GM23248 (cell line): ENCODE measurements at regions not wholly inside any gene's neighbourhood (a gene's known extent, or its start where the extent isn't known, plus 50 kb on each side); places are given as distances from the start of the nearest gene placed in this dataset.

ENCODE experiments used
- EZH2 ChIP-seq: fragments of 200-600 bp; sonication (generic); IDR thresholded peaks from 2 replicates; pipeline ENCODE4 v1.6.1; 2018; ENCODE audit warnings: antibody characterized with exemption, mild to moderate bottlenecking; ENCODE audit not compliant: insufficient read depth, poor library complexity, severe bottlenecking
- EZH2phosphoT487 ChIP-seq: fragments of 200-600 bp; sonication (generic); IDR thresholded peaks from 2 replicates; pipeline ENCODE4 v1.6.1; 2018; ENCODE audit warnings: antibody characterized with exemption, moderate library complexity, mild to moderate bottlenecking, low read depth; ENCODE audit not compliant: insufficient read depth

- no peak for TF ChIP-seq EZH2
- TF ChIP-seq EZH2phosphoT487: no peak
Observed at GRCh38 chr2:187272255-187272654, 175.8 kb downstream of the CALCRL start.
